Neural cell (in vitro differentiated cells): ENCODE measurements at regions not wholly inside any gene's neighbourhood (a gene's known extent, or its start where the extent isn't known, plus 50 kb on each side); places are given as distances from the start of the nearest gene placed in this dataset.

Source experiments
- POLR2AphosphoS5 ChIP-seq: IDR thresholded peaks from 2 replicates; pipeline ENCODE4 v1.6.1; 2012
- SMC3 ChIP-seq: fragments of 450-650 bp; conservative IDR thresholded peaks from 2 replicates; pipeline ENCODE4 v1.6.1; 2014; ENCODE audit warnings: antibody characterized with exemption, mild to moderate bottlenecking, moderate library complexity; ENCODE audit not compliant: poor library complexity
- TF ChIP-seq, protein P1 (sequence below): fragments of 450-650 bp; IDR thresholded peaks from 2 replicates; pipeline ENCODE4 v1.5.1; 2014; ENCODE audit warnings: antibody characterized with exemption, mild to moderate bottlenecking, moderate library complexity; ENCODE audit not compliant: poor library complexity, severe bottlenecking

DNA sequence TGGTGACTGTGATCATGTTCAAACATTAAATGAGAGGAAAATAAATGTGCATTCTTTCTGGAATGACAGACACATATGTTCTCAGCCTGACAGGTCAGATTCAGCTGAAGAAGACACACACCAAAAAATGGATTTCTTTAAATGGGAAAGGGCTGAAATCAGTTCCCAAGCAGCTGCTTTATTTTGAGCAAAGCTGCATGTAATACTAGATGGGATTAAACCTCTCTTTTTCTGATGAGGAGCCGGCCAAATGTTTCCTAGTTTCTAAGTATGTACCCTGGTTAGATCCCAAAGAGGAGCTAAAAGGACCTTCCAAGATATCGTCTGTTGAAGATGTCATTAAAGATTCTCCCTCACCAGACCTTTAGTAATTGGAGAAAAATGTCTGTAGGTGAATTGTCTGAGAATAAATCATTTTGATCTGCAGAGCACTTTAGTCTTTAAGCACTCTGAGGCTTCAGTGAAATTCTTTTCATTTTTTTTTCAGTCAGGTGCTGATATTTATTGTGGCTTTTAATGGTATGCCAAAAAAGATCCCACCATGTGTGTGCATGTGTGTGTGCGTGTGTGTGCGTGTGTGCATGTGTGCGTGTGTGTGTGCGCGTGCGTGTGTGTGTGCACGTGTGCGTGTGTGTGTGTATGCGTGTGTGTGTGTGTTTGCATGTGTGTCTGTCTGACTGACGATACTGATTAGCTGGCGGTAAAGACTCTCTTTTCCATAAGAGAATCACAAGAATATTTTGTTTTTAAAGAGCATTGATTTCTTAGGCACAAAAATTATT lies 175.8 kb downstream of the IRS1 start:
- TF ChIP-seq, protein P1, sequence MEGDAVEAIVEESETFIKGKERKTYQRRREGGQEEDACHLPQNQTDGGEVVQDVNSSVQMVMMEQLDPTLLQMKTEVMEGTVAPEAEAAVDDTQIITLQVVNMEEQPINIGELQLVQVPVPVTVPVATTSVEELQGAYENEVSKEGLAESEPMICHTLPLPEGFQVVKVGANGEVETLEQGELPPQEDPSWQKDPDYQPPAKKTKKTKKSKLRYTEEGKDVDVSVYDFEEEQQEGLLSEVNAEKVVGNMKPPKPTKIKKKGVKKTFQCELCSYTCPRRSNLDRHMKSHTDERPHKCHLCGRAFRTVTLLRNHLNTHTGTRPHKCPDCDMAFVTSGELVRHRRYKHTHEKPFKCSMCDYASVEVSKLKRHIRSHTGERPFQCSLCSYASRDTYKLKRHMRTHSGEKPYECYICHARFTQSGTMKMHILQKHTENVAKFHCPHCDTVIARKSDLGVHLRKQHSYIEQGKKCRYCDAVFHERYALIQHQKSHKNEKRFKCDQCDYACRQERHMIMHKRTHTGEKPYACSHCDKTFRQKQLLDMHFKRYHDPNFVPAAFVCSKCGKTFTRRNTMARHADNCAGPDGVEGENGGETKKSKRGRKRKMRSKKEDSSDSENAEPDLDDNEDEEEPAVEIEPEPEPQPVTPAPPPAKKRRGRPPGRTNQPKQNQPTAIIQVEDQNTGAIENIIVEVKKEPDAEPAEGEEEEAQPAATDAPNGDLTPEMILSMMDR, result no peak
- TF ChIP-seq SMC3 (no peak), POLR2AphosphoS5 (no peak)
